HG03378 (cell line): ENCODE measurements at regions not wholly inside any gene's neighbourhood (a gene's known extent, or its start where the extent isn't known, plus 50 kb on each side); places are given as distances from the start of the nearest gene placed in this dataset.
"Not testable (repeated sequence)": the region's sequence is repeated elsewhere in the genome, so short reads cannot be mapped to it uniquely, and the experiment has no call there.

Source experiments
- ATAC-seq: cut with Tn5 transposase; IDR thresholded peaks from one replicate; pipeline ENCODE4 v1.9.1; 2021; ENCODE audit warnings: mild to moderate bottlenecking, moderate library complexity; ENCODE audit not compliant: unreplicated experiment

DNA sequence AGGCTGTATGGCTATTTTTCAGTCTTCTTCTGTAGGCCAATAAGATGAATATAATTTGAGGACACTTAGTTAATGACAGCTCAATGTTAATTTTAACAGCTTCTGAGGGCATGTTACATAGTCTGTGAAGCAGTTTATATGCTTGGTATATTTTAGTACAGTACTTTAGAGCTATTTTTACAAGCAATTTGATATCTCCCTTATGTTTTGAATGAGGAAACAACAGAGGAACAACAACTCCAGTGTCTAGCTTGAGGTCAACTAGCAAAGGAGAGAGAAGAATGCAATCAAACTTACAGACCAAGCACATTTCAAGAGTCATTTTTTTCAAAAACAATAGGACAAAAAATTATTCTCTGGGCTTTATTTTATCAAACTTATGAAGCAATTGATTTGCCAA is 469.1 kb upstream of the DCN start:
- ATAC-seq: no peak

DNA sequence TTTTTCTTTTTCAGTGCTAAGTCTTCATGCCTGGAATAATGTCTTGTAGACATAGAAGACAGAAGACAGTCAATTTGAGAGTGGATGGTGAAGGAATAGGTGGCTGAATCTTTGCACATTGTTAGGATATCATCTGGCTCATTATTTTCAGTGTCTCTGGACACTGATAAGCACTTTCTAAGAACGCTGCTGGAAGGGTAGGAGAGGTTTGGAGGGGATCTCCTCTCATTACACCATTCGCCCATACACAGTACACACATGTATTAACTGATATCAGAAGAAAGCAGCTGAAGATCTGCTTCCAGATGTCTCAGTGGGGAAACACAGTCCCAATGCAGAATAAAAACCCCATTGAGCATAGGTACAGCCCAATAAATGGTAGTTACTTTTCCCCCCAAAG is 461.1 kb upstream of the DCN start:
- ATAC-seq: no peak

GRCh38 chr12:91640021-91640420 is 457.4 kb upstream of the DCN start:
- no peak for ATAC-seq

GRCh38 chr12:91639327-91639726 is 456.7 kb upstream of the DCN start:
- no peak for ATAC-seq

GRCh38 chr12:91637789-91638624 is 455.4 kb upstream of the DCN start:
- no peak for ATAC-seq

DNA sequence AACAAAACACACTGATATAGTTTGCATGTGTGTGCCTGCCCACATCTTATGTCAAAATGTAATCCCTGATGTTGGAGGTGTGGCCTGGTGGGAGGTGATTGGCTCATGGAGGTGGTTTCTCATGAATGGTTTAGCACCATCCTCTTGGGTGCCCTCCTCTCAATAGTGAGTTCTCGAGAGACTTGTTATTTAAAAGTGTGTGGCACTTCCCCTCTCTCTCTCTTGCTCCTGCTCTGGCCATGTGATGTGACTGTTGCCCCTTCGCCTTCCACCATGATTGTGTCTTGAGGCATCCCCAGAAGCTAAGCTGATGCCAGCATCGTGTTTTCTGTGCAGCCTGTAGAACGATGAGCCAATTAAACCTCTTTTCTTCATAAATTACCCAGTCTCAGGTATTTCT is 454.1 kb upstream of the DCN start:
- ATAC-seq: no peak

DNA sequence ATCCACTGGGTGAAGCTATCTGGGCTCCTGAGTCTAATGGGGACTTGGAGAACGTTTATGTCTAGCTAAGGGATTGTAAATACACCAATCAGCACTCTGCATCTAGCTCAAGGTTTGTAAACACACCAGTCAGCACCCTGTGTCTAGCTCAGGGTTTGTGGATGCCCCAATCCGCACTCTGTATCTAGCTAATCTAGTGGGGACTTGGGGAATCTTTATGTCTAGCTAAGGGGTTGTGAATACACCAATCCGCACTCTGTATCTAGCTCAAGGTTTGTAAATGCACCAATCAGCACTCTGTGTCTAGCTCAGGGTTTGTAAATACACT is 451.7 kb upstream of the DCN start:
- not testable (repeated sequence) for ATAC-seq

GRCh38 chr12:91633734-91634357 is 451.2 kb upstream of the DCN start:
- ATAC-seq: no peak

GRCh38 chr12:91633206-91633605 is 450.6 kb upstream of the DCN start:
- ATAC-seq: no peak

DNA sequence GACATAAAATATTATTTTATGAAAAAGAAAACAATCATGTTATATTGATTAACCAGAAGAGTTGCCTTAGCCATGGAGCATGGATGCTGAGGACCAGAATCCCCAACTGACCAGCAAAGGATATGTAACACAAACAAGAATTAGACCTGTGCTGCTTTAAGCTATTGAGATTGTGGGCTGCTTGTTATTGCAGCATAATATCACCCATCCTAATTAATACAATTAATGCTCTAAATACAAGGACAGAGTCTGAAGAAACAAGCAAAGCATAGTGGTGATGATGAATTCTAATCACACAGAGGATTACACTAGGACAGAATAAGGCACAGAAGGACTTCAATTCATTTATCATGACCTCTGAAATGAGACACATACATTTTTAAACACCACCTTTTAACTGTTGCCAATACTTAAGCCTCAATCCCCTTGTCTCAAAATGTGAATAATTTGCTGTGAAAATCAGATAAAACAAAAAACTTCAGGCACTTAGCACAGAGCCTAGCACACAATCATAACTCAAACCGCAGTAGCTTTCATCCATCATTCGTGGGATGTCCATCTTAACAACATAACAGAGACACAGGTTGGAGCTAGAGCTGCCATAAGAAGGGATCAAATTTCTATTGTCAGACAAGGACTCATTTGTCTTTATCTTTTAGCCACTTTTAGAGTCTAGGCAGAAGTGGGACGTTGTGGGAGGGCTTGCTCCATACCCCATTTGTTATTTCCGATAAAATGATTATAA is 449.6 kb upstream of the DCN start:
- ATAC-seq: no peak

- ATAC-seq: no peak
Observed at GRCh38 chr12:91630596-91631293, 448.1 kb upstream of the DCN start.

- ATAC-seq: no peak
Observed at GRCh38 chr12:91630083-91630482, 447.5 kb upstream of the DCN start.

GRCh38 chr12:91629440-91629839 is 446.8 kb upstream of the DCN start:
- no peak for ATAC-seq

- no peak for ATAC-seq
Observed at GRCh38 chr12:91628656-91629055, 446.0 kb upstream of the DCN start.

DNA sequence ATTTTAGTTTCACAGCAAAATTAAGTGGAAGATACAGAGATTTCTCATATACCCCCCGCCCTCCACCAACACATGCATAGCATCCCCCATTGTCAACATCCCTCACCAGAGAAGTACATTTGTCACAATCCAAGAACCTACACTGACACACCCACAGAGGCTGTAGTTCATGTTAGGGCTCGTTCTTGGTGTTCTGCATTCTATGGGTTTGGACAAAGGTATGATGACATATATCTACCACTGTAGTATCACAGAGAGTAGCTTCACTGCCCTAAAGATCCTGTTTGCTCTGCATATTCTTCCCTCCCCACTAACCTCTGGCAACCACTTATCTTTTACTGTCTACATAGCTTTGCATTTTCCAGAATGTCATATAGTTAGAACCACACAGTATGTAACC is 444.6 kb upstream of the DCN start:
- no peak for ATAC-seq

DNA sequence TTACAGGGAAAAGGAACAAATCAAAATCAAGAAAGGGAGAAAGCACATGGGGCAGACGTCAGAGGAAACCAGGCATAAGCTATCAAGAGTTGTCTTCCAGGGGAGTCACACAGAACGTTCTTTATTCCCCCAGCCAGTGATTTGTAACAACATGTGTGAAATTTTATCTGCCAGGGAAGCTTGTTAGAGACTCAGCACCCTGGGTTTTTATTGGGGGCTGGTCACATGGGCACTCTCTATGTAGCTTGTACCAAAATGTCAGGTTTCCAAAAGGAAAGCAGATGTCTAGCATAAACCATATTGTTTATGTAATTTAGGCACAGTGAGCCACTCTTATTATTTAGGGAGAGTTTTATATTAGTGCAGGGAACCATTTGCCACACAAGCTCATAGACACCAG is 440.4 kb upstream of the DCN start:
- no peak for ATAC-seq

DNA sequence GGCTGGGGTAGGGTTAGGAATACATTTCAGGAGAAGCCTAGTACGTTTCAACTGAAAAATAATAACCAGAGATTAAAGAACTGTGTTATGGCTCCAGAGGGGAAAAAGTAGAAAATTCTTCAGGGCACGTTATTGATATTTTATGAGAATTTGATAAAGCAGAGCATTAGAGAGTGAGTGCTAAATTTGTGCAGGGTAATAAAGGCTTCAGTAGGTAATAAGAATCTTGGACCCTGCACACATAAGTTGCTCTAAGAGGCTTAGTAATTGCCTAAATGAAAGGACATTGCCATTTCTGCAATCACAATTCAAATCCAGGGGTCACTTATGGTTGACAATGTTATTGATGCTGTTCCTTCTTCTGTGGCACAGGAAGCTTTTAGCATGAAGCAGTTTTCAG is 439.4 kb upstream of the DCN start:
- no peak for ATAC-seq

GRCh38 chr12:91620992-91621391 is 438.4 kb upstream of the DCN start:
- ATAC-seq: no peak

DNA sequence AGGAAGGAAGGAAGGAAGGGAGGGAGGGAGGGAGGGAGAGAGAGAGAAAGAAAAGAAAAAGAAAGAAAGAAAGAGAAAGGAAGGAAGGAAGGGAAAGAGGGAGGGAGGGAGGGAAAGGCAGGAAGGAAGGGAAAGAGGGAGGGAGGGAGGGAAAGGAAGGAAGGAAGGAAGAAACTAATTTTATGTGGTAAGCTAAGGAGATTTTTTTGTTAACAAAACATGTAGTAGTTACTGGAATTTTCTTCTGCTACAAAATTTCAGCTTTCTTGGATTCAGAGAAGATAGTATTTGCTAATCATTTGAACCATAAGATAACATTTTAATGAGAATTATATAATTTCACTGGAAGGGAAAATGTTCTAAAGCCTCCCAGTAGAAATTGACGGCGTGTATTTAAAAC is 437.8 kb upstream of the DCN start:
- ATAC-seq: no peak

DNA sequence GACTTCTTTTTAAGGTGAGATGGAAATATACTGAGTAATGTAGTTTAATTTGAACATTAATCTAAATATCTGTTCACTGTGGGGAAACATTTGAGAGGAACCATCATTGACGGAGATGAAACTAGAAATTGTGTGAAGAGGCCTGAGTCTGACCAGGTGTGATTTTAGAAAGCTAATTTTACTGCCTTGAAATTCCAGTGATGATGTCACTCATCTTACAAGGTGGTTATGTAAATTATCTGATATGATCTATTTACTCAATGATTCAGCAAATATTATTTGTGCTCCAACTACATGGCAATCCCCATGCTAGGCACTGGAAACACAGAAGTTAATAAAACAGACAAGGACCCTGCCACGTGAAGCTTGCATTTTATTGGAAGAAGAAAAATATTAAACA is 435.7 kb upstream of the DCN start:
- no peak for ATAC-seq

- no peak for ATAC-seq
Observed at GRCh38 chr12:91617818-91618217, 435.2 kb upstream of the DCN start.

- no peak for ATAC-seq
Observed at GRCh38 chr12:91616416-91616815, 433.8 kb upstream of the DCN start.
